SIG-M5 treated with dmso at 0.1 percent for 504 hours (cell line): ENCODE measurements at regions not wholly inside any gene's neighbourhood (a gene's known extent, or its start where the extent isn't known, plus 50 kb on each side); places are given as distances from the start of the nearest gene placed in this dataset.
"Not testable (repeated sequence)": the region's sequence is repeated elsewhere in the genome, so short reads cannot be mapped to it uniquely, and the experiment has no call there.

ENCODE experiments used
- DNase-seq: peaks from one replicate; lab custom pipeline; 2025; ENCODE audit not compliant: unreplicated experiment; lab: John Stamatoyannopoulos, UW

DNA sequence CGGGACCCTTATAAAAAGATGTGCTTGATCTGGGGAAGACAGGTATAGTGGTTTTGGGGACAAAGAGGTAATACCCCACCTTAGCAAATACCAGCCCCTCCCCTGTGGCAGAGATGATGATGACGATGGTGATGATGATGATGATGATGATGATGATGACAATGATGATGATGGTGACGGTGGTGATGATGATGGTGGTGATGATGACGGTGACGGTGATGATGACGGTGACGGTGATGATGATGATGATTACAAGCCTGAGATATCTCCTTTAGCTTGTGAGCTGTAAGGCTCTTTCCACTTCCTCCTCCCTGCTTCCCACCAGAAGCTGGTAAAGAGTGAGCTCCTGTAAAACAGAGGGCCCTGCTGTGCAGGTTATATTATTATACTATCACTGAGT is 89.5 kb upstream of the TMEM45B start:
- no peak for DNase-seq

DNA sequence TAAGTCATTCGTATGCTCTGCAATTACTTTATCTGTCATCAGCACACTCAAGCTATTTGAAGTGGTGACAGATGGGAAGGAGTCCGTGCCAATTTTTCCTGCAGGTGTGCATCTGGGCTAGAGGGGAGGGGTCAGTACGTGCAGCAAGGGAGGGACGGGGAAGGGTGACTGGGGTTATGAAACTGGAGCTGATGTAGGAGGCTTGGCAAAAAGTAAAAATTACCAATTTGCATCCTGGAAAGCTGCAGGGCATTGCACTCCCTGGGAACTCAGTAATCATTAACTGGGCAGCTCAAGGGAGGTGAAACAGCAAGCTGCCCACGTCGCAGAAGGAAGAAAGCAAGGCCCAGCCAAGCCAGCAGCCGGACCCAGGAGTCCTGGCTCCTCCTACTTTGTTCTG is 87.1 kb upstream of the TMEM45B start:
- DNase-seq, result no peak

DNA sequence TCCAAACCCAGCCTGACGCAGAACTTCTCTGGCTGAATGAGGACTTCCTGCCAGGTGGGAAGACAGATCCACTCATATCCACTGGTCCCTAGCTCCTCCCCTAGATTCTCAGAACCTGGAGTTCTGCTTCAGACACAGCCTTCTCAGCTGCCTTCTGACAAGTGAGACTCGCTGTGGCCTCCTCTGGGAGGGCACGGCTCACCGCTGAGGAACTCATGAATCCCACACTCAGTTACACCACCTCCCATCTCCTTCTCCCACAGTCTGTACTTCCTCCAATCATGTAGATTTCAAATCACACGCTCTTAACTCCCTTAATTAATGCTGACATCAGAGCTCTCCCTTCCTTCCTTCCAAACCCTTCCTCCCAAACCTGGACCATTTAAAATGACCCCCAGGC is 86.4 kb upstream of the TMEM45B start:
- no peak for DNase-seq

GRCh38 chr11:129729823-129730222 is 85.8 kb upstream of the TMEM45B start:
- DNase-seq, result no peak

- DNase-seq, result no peak
These were observed 84.3 kb upstream of the TMEM45B start for GRCh38 chr11:129731316-129731715.

- peak; percentile 4 for DNase-seq
These were observed 82.7 kb upstream of the TMEM45B start for GRCh38 chr11:129732941-129733340.

DNA sequence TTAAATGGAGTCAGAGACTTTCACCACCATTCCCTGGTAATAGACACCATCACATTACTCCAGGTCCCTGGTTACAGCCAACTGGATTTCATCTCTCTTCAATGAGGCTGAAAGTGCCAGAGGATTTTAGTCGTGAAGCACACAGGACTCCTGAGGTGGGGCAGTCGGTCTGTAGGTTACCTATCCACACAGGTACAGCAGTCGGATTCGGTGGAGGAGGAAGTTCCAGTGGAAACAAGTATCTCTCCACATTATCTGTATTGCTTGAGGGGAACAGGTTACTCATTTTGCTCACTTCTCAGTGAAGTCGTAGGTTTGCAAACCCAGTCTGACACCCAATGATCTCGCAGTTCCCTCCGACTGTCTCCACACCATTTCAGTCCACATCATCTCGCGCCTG is 82.3 kb upstream of the TMEM45B start:
- DNase-seq, result no peak

DNA sequence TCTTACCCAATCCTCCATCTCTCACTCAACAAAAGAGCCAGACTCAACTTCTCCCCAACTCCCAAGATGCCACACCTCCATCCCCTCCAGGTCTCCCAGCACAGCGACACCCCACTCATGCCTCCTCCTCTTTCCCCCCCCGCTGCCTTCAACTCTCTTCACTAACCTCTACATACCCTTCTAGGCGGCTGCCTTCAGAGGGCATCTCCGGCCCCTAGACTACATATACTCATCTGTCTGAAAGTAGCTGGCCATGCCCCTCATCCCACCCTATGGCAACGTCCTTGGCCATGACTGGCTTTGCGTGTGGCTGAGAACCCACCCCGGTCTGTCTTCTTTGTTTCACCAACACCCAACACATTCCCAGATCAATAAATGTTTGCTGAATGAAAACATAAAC is 81.7 kb upstream of the TMEM45B start:
- no peak for DNase-seq

GRCh38 chr11:129734654-129735053 is 81.0 kb upstream of the TMEM45B start:
- DNase-seq, result no peak

DNA sequence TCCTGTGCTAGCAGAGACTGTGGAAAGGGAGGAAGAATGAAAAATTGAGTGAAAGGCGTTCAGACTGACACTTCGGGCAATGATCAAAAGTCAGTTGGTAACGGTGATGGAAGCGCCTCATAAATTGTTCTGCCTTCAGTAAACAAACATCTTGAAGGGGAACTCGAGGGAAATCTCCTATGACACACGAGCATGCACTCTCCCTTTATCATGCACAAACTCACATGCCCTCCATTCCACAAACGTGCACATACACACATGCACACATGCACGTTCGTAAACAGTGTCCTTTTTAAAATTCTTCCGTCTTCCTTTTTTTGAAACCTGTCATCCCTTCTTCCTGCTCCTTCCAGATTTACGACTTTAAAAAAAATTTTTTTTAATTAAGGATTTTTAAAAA is 77.8 kb upstream of the TMEM45B start:
- no peak for DNase-seq

DNA sequence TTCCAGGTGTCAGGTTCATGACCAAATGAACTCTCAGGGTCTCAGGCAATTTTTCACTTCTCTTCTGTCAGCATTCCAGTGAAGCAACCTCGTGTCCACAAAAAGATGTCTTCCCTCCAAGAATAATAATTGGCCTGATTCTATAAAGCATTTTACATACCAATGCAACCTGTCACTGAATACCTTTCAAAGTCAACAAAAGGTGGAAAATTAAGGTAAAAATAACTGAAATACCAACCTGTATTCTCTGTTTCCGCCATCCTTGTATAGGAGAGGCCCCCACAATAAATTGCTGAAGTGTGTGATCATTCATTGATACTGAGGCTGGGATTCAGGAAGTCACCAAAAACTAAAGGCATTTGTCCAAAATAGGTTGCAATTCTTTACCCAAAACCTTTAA is 77.4 kb upstream of the TMEM45B start:
- DNase-seq, result no peak

GRCh38 chr11:129739339-129739738 is 76.3 kb upstream of the TMEM45B start:
- no peak for DNase-seq

DNA sequence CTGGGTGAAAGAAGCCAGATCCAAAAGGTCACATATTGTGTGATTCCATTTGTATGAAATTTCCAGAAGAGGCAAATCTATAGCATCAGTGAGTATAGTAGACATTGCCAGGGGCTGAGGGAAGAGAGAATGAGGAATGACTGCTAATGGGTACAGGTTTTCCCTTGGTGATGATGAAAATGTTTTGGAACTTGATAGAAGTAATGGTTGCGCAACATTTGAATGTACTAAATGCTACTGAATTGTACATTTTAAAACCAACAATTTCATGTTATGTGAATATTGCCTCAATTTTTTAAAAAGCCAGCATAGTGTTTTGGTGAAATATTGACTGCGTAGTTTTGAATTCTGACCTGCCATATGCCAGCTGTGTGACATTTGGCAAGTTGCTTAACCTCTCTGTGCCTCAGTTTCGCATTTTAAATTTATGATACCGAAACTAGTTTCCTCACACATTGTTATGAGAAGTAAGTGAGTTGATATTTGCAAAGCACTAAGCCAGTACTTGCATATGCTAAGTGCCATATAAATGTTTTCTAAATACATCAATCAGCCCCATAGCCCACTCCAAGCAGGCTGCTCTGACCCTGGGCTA is 75.4 kb upstream of the TMEM45B start:
- no peak for DNase-seq

GRCh38 chr11:129743112-129743815 is 72.4 kb upstream of the TMEM45B start:
- no peak for DNase-seq

GRCh38 chr11:129747071-129747470 is 68.6 kb upstream of the TMEM45B start:
- DNase-seq, result no peak

- no peak for DNase-seq
These were observed 66.5 kb upstream of the TMEM45B start for GRCh38 chr11:129749141-129749540.

DNA sequence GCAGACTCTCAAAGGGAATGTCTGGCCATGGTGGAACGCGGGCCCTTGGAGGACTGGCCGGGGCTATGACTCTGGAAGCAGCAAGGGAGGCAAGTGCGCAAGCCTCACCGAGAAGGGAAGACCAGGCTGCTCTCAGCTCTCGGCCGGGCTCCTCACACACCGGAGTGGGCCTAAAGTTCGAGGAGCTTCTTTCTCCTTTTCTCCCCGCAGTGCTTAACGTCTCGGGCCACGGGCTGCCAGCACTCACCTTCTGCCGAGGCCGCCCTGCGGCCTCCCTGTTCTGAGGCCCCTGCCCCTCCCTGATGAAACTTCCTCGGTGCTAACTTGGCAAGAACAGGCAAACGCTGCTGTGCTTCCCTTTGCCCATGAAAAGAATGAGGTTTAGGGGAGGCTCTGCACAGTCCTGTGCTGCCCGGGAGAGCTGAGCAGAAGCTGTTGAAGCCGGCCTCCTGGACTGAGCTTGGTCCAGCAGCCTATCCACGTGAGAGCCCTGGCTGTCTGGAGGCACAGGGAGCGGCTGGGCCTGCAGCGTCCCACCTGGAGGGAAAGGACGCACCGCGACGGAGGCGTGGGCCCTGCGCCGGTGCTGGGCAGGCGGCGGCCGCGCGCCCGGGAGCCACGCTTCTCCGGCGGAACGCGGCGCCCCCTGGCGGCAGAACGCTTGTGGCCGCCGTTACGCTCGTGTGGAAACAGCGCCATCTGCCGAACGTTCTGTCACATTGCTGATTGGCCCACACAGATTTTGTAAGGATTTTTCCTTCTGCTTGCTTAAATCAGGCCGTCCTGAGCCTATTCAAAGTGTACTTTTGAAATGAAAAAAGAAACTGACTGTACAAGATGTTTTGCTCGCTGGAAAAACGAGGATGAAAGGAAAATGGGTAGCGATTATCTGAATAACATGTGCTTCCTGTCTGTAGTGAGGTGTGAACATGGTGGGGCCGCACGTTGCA is 65.0 kb upstream of the TMEM45B start:
- DNase-seq, result peak; percentile 56

DNA sequence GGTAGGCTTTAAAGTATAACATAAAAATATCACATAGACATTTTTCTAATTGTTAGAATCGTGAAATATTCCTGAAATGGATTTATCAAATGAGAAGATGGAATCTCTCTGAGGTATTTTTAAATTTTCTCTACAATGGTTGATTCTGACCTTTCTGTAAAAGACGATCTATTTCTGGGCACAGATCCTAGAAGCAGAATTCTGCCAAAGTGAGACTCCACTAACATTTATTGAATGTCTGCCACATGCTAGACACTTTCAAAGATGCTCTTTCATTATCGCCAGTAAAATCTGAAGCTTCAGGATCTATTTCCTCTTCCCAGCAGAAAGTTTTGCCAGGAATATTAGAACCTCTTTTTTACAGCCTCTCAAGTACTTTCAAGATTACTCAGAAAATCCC is 64.1 kb upstream of the TMEM45B start:
- no peak for DNase-seq

- not testable (repeated sequence) for DNase-seq
These were observed 52.1 kb upstream of the TMEM45B start for GRCh38 chr11:129763569-129763968.

GRCh38 chr11:129764204-129764603 is 51.4 kb upstream of the TMEM45B start:
- not testable (repeated sequence) for DNase-seq
